ENCODE measurements at regions not wholly inside any gene's neighbourhood (a gene's known extent, or its start where the extent isn't known, plus 50 kb on each side); places are given as distances from the start of the nearest gene placed in this dataset.

- no peak for TF ChIP-seq CTCF (IDR thresholded peaks at IDR 0.05)
- no peak for TF ChIP-seq POLR2A (IDR thresholded peaks at IDR 0.05)
Observed at GRCh38 chr4:27629532-27630225, 769.0 kb downstream of the STIM2 start.

All from body of pancreas (tissue), 4 donors.